Coronary artery (tissue), 2 donors: ENCODE measurements at regions not wholly inside any gene's neighbourhood (a gene's known extent, or its start where the extent isn't known, plus 50 kb on each side); places are given as distances from the start of the nearest gene placed in this dataset.

ENCODE experiments used
- DNase-seq: peaks from one replicate; pipeline ENCODE4 v3.0.0-alpha.2; 2017; ENCODE audit warnings: low spot score
- H3K27ac ChIP-seq, 2 donors: fragments of 200-600 bp; sonication (generic); one replicate each; pipeline ENCODE4 v1.5.1; 2016 to 2019
- H3K4me3 ChIP-seq: fragments of 200-600 bp; sonication (generic); 2 replicates; pipeline ENCODE4 v1.5.1; 2016; ENCODE audit warnings: mild to moderate bottlenecking, moderate library complexity
- CTCF ChIP-seq: fragments of 200-600 bp; sonication (generic); IDR thresholded peaks from one replicate; pipeline ENCODE4 v1.5.1; 2019; ENCODE audit warnings: antibody characterized with exemption

- Histone ChIP-seq H3K27ac (no peak overlapping the region), H3K4me3 (no peak overlapping the region)
- DNase-seq, result no peak
- no peak for TF ChIP-seq CTCF
Measured at GRCh38 chr14:82647088-82647810, 1113.6 kb upstream of the SEL1L start.

GRCh38 chr14:82655770-82656169, 1122.1 kb upstream of the SEL1L start:
- no peak for TF ChIP-seq CTCF
- H3K4me3 ChIP-seq, result no peak overlapping the region
- no peak overlapping the region for H3K27ac ChIP-seq
- DNase-seq, result no peak

- TF ChIP-seq CTCF, result no peak
- Histone ChIP-seq H3K27ac (no peak overlapping the region), H3K4me3 (no peak overlapping the region)
- DNase-seq, result no peak
Measured at GRCh38 chr14:82657186-82657675, 1123.6 kb upstream of the SEL1L start.

- DNase-seq, result no peak
- Histone ChIP-seq H3K4me3 (no peak overlapping the region), H3K27ac (no peak overlapping the region)
- no peak for TF ChIP-seq CTCF
Measured at GRCh38 chr14:82661258-82661657, 1127.6 kb upstream of the SEL1L start.

- TF ChIP-seq CTCF, result no peak
- DNase-seq, result no peak
Measured at GRCh38 chr14:82667006-82667405, 1133.4 kb upstream of the SEL1L start.

GRCh38 chr14:82667501-82667900, 1133.8 kb upstream of the SEL1L start:
- TF ChIP-seq CTCF, result no peak
- DNase-seq, result no peak
- Histone ChIP-seq H3K27ac (no peak overlapping the region), H3K4me3 (no peak overlapping the region)

More at GRCh38 chr14:82667006-82667405, 1133.4 kb upstream of the SEL1L start:
- H3K27ac ChIP-seq, result no peak overlapping the region
- H3K4me3 ChIP-seq, result no peak overlapping the region

GRCh38 chr14:82676403-82676802, 1142.8 kb upstream of the SEL1L start:
- no peak for TF ChIP-seq CTCF
- DNase-seq, result no peak
- Histone ChIP-seq H3K4me3 (no peak overlapping the region), H3K27ac (no peak overlapping the region)
